PC-9 (cell line): ENCODE measurements at regions not wholly inside any gene's neighbourhood (a gene's known extent, or its start where the extent isn't known, plus 50 kb on each side); places are given as distances from the start of the nearest gene placed in this dataset.

Experiments used
- BruUV-seq: library from RNA; stranded (reverse); fragments of 400-500 nt; replicated peaks from 2 replicates; lab custom pipeline; 2021; lab: Mats Ljungman, UMichigan
- CTCF ChIA-PET: fragments of 300-600 bp; sonication (Branson Sonifier 250); formaldehyde crosslinking; loops from one replicate; lab custom pipeline; 2022; ENCODE audit warnings: antibody characterized with exemption; lab: Charles Lee
- POLR2A ChIA-PET: fragments of 300-600 bp; sonication (Branson Sonifier 250); formaldehyde crosslinking; loops from one replicate; lab custom pipeline; 2022; ENCODE audit warnings: antibody characterized with exemption; ENCODE audit not compliant: unreplicated experiment; lab: Charles Lee
- DNase-seq, 2 experiments: peaks; one replicate each; pipeline versions ENCODE4 v3.0.0 to v3.0.0-alpha.2; 2015 to 2022; ENCODE audit warnings: mixed read lengths in 1 of 2
- H2AFZ ChIP-seq: fragments of 200-600 bp; sonication (generic); 2 replicates; pipeline ENCODE4 v1.8.1; 2017; ENCODE audit warnings: antibody characterized with exemption
- H3F3A ChIP-seq: fragments of 200-600 bp; sonication (generic); 2 replicates; pipeline ENCODE4 v1.8.1; 2017; ENCODE audit warnings: antibody characterized with exemption, mild to moderate bottlenecking, low read depth; ENCODE audit not compliant: insufficient read depth
- H3K27ac ChIP-seq: fragments of 200-600 bp; sonication (generic); 2 replicates; pipeline ENCODE4 v1.6.1; 2016; ENCODE audit warnings: mixed run types
- H3K27me3 ChIP-seq: fragments of 200-600 bp; sonication (generic); 2 replicates; pipeline ENCODE4 v1.6.1; 2016; ENCODE audit warnings: low read depth, mixed run types; ENCODE audit not compliant: insufficient read depth
- H3K36me3 ChIP-seq: fragments of 200-600 bp; sonication (generic); 2 replicates; pipeline ENCODE4 v1.6.1; 2016; ENCODE audit warnings: low read depth, mixed run types
- H3K4me1 ChIP-seq: fragments of 200-600 bp; sonication (generic); replicated peaks from 2 replicates; pipeline ENCODE4 v1.6.1; 2016; ENCODE audit warnings: mixed run types; ENCODE audit not compliant: insufficient read depth
- H3K4me2 ChIP-seq: fragments of 200-600 bp; sonication (generic); 2 replicates; pipeline ENCODE4 v1.6.1; 2017; ENCODE audit warnings: mixed run types
- H3K4me3 ChIP-seq: fragments of 200-600 bp; sonication (generic); 2 replicates; pipeline ENCODE4 v1.6.1; 2016; ENCODE audit warnings: mixed run types
- H3K79me2 ChIP-seq: fragments of 200-600 bp; sonication (generic); 2 replicates; pipeline ENCODE4 v1.6.1; 2017; ENCODE audit warnings: low read depth, mixed run types
- H3K9me2 ChIP-seq: fragments of 200-600 bp; sonication (generic); 2 replicates; pipeline ENCODE4 v1.8.1; 2017; ENCODE audit warnings: mild to moderate bottlenecking; ENCODE audit not compliant: insufficient read depth
- H3K9me3 ChIP-seq: fragments of 200-600 bp; sonication (generic); 2 replicates; pipeline ENCODE4 v1.8.1; 2016; ENCODE audit warnings: low read depth; ENCODE audit not compliant: insufficient read depth
- H4K20me1 ChIP-seq: fragments of 200-600 bp; sonication (generic); 2 replicates; pipeline ENCODE4 v1.8.1; 2017; ENCODE audit not compliant: insufficient read depth
- CTCF ChIP-seq: fragments of 200-600 bp; sonication (generic); conservative IDR thresholded peaks from 2 replicates; pipeline ENCODE4 v1.6.1; 2017; ENCODE audit warnings: mixed run types, antibody characterized with exemption, mild to moderate bottlenecking, moderate library complexity
- EZH2 ChIP-seq: fragments of 200-600 bp; sonication (generic); IDR thresholded peaks from 2 replicates; pipeline ENCODE4 v1.8.0; 2017; ENCODE audit warnings: antibody characterized with exemption, low read depth
- intact Hi-C: fragments of 100-400 bp; cut with micrococcal nuclease; formaldehyde crosslinking; loops from one replicate; pipeline ENCODE4 v1.10.0; 2022; ENCODE audit not compliant: unreplicated experiment

DNA sequence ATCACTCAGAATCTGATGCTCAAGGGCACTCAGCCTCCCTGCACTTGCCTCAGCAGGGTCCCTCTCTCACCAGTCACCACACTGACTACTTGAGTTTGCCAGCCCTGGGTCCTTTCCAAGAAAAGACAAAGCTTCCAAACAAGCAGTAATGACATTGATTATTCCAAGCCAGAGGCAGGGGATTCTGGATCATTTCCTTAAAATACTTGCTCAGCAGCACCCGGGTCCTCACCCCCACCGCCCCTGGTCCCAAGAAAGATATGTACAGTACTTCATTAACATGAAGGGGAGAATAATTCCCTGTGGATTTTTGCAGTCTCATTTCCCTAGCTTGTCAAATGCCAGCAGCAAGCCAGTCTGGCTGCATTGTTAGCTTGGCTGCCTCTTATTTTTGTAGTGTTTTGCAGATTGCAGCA, 83.2 kb upstream of the GNAO1 start:
- Histone ChIP-seq H4K20me1 (no peaks in the 10 kb centered on the region), H3K4me1 (no peaks in the 10 kb centered on the region), H3K27ac (no peak overlapping the region), H3K27me3 (no peaks in the 10 kb centered on the region), H2AFZ (no peak overlapping the region), H3K9me3 (no peaks in the 10 kb centered on the region), H3K79me2 (no peaks in the 10 kb centered on the region), H3K9me2 (no peaks in the 10 kb centered on the region), H3K4me3 (no peak overlapping the region), H3F3A (no peaks in the 10 kb centered on the region), H3K36me3 (no peaks in the 10 kb centered on the region), H3K4me2 (no peak overlapping the region)
- intact Hi-C loops: no loop called here
- no TSS peak for BruUV-seq
- POLR2A ChIA-PET: interaction anchor here (0.6 kb wide), 1 partner anchor 152 kb away, joined by 3 read pairs; no protein-coding TSS in a partner anchor
- TF ChIP-seq CTCF (no peak), EZH2 (no peak)
- no peak for DNase-seq
- CTCF ChIA-PET: no interaction called here

DNA sequence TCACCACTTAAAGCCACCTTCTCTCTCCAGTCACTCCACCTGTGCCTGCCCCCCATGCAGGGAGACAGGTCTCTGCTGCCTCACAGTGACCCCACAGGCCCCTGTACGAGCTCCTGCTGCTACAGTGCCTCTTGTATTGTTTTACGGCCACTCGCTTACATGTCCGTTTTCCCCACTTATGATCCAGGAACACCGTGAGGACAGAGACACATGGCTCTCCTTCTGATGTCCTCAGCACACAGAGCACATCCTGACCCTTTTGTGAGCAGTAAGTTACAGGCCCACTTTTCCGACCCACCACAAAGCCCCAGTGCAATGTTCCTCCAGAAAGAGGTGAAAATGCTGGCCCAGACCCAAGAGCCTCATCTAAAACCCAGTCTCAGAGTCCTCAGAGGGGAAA, 84.8 kb upstream of the GNAO1 start:
- CTCF ChIA-PET: no interaction called here
- no peaks in the 10 kb centered on the region for H3F3A ChIP-seq
- H3K79me2 ChIP-seq: no peaks in the 10 kb centered on the region
- intact Hi-C loops: no loop called here
- BruUV-seq: no TSS peak
- H3K9me2 ChIP-seq: no peaks in the 10 kb centered on the region
- H3K4me2 ChIP-seq: no peak overlapping the region
- no peaks in the 10 kb centered on the region for H3K9me3 ChIP-seq
- no peaks in the 10 kb centered on the region for H4K20me1 ChIP-seq
- H2AFZ ChIP-seq: no peak overlapping the region
- POLR2A ChIA-PET: no interaction called here
- no peak for TF ChIP-seq CTCF
- no peak for DNase-seq
- H3K27ac ChIP-seq: no peak overlapping the region
- H3K4me3 ChIP-seq: no peak overlapping the region
- H3K4me1 ChIP-seq: no peaks in the 10 kb centered on the region
- no peaks in the 10 kb centered on the region for H3K27me3 ChIP-seq
- H3K36me3 ChIP-seq: no peaks in the 10 kb centered on the region

- ChIA-PET CTCF (no interaction called here), POLR2A (no interaction called here)
- Histone ChIP-seq H3K27ac (no peak overlapping the region), H3F3A (no peaks in the 10 kb centered on the region), H3K4me3 (no peak overlapping the region), H3K79me2 (no peaks in the 10 kb centered on the region), H3K4me1 (no peaks in the 10 kb centered on the region), H3K36me3 (no peaks in the 10 kb centered on the region), H3K9me3 (no peaks in the 10 kb centered on the region), H3K4me2 (no peak overlapping the region), H3K9me2 (no peaks in the 10 kb centered on the region), H4K20me1 (no peaks in the 10 kb centered on the region), H3K27me3 (no peaks in the 10 kb centered on the region), H2AFZ (no peak overlapping the region)
- no peak for DNase-seq
- no TSS peak for BruUV-seq
- intact Hi-C loops: no loop called here
- TF ChIP-seq EZH2: no peak
- no peak for TF ChIP-seq CTCF
Measured at GRCh38 chr16:56102906-56103305, 88.4 kb upstream of the GNAO1 start.
